HG02571 (cell line): ENCODE measurements at regions not wholly inside any gene's neighbourhood (a gene's known extent, or its start where the extent isn't known, plus 50 kb on each side); places are given as distances from the start of the nearest gene placed in this dataset.

Experiments used
- ATAC-seq: cut with Tn5 transposase; IDR thresholded peaks from one replicate; pipeline ENCODE4 v1.9.1; 2021; ENCODE audit warnings: mild to moderate bottlenecking, moderate library complexity; ENCODE audit not compliant: unreplicated experiment

DNA sequence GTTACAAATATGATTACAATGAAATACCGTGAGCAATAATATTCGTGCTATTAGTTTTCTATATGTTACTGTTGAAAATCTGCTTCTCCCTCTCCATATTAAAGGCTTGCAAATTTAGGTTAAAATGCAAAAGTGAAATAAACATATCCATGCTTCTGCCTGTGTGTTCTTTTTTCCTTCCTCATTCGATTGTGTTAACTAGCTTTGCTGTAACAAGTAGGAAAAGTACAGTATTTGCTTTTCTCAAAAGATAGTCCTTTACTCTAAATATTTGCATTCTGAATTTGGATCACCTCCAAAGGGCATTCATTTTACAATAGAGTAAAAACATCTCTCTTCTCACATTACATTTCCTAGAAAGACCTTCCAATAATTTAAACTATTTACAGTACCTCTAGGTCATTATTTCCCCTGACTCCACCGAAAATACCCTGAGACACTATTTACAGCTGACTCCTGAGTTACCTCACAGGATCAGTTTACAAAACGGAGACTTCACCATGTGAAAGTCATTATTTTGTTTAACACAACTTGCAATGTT, 835.0 kb upstream of the FANCL start:
- ATAC-seq, result no peak

DNA sequence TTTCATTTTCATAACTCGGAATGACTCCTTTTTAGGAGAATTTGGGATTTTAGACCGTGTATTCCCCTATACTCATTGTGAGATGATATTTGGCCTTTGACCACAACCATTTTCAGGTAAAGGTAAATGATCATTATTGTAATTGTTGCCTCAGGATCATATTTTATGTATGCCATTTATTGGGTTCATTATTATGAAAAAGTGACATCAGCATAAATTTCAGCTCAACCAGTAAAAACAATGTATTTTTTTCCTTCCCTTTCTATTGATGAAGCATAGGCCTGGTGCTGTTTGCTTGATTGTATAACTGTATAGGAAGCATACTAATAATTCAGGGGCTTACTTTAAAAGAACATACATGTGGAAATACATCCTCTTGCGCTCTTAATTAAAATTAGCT, 832.9 kb upstream of the FANCL start:
- no peak for ATAC-seq

DNA sequence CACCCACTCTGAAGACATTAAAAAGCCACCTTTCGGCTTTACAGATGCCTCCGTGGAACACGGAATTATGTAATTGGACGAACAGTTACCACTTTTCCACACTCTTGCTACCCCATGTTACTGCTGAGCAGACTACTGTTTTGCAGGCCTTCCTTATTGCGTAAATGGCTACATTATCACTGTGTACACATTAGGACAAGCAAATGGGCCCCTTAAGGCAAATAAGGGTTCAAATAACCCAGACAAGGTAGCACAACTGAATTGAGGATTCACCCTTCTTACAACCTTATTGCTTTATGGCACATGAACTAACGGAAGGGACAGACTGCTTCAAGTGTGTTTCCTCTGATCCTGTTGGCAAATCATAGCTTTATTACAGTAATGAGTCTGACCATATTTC, 832.2 kb upstream of the FANCL start:
- ATAC-seq, result no peak

DNA sequence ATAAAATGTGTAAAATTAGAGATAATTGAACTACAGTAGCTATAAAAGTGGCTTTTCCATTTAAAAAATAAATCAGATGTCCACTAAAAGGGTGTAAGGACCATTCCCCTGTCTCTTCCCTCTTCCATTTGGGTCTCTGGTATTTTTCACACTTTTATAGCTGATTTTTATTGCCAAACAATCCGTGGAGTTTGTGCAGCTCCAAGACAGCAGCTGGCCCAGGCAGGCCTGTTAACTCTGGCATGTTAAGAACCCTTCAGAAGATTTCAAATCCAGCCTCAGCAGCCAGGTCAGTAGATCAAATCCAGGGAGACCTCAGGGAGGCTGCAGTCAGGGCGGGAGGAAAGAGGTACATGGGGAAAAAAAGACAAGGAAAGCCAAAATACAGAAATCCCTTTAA, 827.1 kb upstream of the FANCL start:
- ATAC-seq, result no peak

DNA sequence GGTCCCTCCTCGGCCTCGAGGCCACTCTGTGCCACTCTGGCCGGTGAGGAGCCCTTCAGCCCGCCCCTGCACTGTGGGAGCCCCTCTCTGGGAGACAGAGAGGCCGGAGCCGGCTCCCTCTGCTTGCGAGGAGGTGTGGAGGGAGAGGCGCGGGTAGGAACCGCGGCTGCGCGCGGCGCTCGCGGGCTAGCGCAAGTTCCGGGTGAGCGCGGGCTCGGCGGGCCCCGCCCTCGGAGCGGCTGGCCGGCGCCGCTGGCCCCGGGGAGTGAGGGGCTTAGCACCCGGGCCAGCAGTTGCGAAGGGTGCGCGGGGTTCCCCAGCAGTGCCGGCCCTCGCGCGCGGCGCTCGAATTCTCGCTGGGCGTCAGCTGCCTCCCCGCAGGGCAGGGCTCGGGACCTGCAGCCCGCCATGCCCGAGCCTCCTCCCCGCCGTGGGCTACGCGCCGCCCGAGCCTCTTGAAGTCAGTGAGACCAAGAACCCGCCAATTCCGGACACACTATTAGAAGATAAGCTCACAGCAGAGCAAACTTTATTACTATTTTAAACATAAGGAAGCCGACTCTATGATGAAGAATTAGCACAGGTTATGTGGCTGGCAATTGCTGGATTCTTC, 825.8 kb upstream of the FANCL start:
- ATAC-seq, result no peak

- ATAC-seq, result no peak
These were observed 806.4 kb upstream of the FANCL start for GRCh38 chr2:59047373-59047995.

GRCh38 chr2:59046401-59047372, 805.6 kb upstream of the FANCL start:
- no peak for ATAC-seq

GRCh38 chr2:59044736-59045135, 803.6 kb upstream of the FANCL start:
- ATAC-seq, result no peak

DNA sequence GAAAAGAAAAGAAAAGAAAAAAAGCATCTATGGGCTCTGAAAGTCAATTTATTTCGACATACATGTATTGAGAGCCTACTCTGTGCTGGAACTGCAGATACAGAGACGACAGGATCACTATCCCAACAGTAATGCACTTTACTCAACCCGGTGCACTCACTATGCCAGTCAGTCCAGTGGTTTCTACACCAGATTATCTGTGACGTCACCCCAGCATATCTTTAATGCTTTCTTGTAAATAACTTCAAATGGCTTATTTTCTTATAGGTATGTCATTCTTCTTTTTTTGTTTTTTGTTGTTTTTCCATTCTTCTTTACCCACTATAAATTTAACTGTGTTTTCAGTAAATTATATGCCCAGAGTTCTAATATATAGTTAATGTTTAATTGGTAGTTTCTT, 800.0 kb upstream of the FANCL start:
- no peak for ATAC-seq

DNA sequence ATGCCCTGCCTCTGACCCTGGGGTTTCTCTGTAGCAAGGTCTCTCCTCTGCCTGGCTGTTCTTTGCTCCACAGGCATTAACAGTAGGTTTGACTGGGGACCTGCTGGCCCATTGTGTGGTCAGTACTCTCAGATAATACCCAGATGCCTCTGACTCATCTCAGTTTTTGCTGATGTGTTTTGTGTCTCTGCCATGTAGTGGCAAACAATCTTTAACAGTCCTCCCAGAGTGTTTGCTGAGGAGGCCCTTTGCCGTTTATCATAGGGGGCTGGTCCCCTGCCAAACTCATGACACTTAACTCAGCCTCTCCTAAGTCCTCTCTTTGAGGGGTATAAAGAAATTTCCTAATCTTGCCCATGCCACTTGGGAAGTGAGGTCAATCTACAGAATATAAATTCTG, 793.7 kb upstream of the FANCL start:
- no peak for ATAC-seq

DNA sequence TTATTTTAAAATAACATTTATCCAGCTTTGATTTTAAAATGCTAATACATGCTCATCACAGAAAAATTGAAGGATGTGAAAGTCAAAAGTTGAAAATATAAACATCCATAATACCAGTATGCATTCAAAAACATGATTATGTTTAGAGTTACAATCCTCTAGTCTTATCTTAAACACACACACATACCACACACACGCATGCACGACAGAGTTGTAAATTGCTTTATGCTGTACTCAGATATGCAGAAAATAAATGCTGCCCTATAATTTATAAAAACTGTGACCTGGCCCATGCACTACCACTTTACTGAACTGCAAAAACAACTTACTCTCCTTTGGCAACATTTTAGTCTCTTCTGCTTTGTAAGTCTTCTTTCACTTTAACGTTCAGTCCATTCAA, 793.0 kb upstream of the FANCL start:
- ATAC-seq, result no peak

GRCh38 chr2:59033661-59034060, 792.5 kb upstream of the FANCL start:
- ATAC-seq, result no peak

- no peak for ATAC-seq
These were observed 791.4 kb upstream of the FANCL start for GRCh38 chr2:59032499-59032898.

DNA sequence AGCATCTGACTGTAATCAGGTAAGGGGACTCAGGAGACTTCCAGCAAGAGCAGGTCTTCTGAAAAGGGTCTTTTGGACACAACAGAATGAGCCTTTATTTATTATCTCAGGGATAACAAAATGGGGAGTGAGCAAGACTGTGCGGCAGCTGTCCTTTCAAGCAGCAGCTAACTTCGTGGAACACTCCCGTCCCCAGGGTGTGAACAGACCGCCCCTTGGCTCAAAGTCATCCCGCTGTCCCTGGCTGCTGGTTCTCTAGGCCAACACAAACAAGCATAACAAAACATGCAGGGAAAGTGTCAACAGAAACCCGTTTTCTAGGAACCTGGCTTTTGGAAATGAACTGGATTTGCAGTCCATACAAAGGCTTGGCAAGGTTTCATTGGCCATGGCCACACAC, 787.9 kb upstream of the FANCL start:
- ATAC-seq, result no peak

GRCh38 chr2:59027320-59027719, 786.2 kb upstream of the FANCL start:
- ATAC-seq, result no peak

GRCh38 chr2:59025157-59025757, 784.1 kb upstream of the FANCL start:
- ATAC-seq, result no peak

GRCh38 chr2:59021786-59022185, 780.7 kb upstream of the FANCL start:
- no peak for ATAC-seq

DNA sequence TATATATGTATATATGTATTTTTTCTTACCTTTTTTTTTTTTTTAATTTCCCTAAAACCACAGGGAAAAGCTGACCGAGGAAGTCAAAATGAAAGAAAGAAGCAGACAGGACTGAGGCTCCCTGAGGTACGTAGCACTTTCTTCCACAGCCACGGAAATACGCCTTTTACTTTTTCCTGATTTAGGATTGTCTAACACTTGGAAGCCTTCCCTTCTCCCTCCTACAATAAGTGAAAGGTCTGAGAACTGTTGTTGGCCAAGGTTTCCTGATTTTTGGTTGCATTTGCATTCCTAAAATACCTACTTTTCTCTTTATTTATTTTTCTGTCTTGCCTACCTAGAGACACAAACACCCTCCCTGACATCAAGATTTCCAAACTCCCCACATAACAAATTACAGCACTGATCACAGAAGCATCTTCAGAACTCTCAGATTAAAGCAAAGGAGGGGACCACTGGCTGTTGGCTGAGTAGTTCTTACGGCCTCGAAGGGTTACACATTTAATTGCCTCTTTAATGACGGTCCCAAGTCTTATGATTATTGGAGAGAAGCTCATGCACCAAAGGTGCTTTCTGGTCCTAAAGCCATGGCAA, 778.5 kb upstream of the FANCL start:
- no peak for ATAC-seq

GRCh38 chr2:59018737-59019136, 777.6 kb upstream of the FANCL start:
- no peak for ATAC-seq

- ATAC-seq, result no peak
These were observed 773.9 kb upstream of the FANCL start for GRCh38 chr2:59015027-59015426.

DNA sequence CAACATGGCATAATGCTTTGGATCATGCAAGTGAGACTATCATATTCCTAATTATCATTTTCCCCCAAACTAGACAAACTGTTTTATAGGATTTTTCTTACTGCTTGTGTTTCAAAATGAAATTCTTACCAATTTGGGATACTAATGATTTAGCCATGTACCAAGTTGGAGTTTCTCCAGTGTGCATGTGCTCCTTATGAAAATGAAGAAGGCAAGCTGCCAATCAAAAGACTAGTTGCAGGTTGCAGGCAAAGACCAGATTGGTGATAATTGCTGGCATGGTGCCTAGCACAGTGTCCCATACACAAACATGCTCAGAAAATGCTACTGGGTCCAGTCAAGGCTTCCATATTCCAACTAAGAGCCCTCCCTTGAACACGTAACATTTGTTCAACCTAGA, 771.8 kb upstream of the FANCL start:
- no peak for ATAC-seq
